IPS-15b (cell line): ENCODE measurements at regions not wholly inside any gene's neighbourhood (a gene's known extent, or its start where the extent isn't known, plus 50 kb on each side); places are given as distances from the start of the nearest gene placed in this dataset.
"Not testable (repeated sequence)": the region's sequence is repeated elsewhere in the genome, so short reads cannot be mapped to it uniquely, and the experiment has no call there.

Experiments used
- H3K27me3 ChIP-seq: one replicate; pipeline ENCODE4 v1.6.1; 2013; ENCODE audit warnings: low read length; ENCODE audit not compliant: control insufficient read depth, insufficient read depth
- H3K36me3 ChIP-seq: one replicate; pipeline ENCODE4 v1.6.1; 2013; ENCODE audit warnings: low read length; ENCODE audit not compliant: control insufficient read depth, insufficient read depth
- H3K4me1 ChIP-seq: one replicate; pipeline ENCODE4 v1.6.1; 2013; ENCODE audit warnings: mild to moderate bottlenecking, low read length; ENCODE audit not compliant: control insufficient read depth, insufficient read depth
- H3K4me3 ChIP-seq: one replicate; pipeline ENCODE4 v1.5.1; 2013; ENCODE audit warnings: low read depth, low read length
- H3K9ac ChIP-seq: one replicate; pipeline ENCODE4 v1.6.1; 2013; ENCODE audit warnings: low read depth, mild to moderate bottlenecking, low read length
- H3K9me3 ChIP-seq: one replicate; pipeline ENCODE4 v1.6.1; 2013; ENCODE audit warnings: mild to moderate bottlenecking, low read length; ENCODE audit not compliant: control insufficient read depth, insufficient read depth

DNA sequence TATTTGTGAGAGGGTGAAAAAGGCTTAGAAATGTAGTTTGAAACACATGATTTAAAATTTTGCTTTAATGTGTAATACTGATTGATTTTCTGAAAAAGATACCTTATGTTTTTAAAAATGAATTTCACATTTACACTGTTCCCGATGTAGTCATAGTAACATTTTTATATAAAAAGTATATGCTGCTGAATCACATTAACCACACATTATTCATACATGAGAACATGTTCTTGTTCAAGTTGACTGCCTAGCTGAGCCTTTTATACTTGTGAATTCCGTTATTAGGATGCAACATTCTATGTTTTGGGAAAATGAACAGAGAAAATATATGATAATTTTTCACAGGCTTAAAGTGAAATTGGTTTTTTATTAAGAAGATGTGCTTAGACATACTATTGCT, 461.1 kb upstream of the NUDT12 start:
- no peak overlapping the region for H3K9ac ChIP-seq
- H3K27me3 ChIP-seq = no peaks in the 10 kb centered on the region
- peaks cover 8% of the 10 kb centered on the region for H3K9me3 ChIP-seq
- no peaks in the 10 kb centered on the region for H3K4me1 ChIP-seq
- no peak overlapping the region for H3K4me3 ChIP-seq
- H3K36me3 ChIP-seq = no peaks in the 10 kb centered on the region

GRCh38 chr5:104019956-104020355, 457.4 kb upstream of the NUDT12 start:
- H3K9ac ChIP-seq = no peak overlapping the region
- no peaks in the 10 kb centered on the region for H3K9me3 ChIP-seq
- H3K27me3 ChIP-seq = no peaks in the 10 kb centered on the region
- no peak overlapping the region for H3K4me3 ChIP-seq
- H3K4me1 ChIP-seq = no peaks in the 10 kb centered on the region
- no peaks in the 10 kb centered on the region for H3K36me3 ChIP-seq

DNA sequence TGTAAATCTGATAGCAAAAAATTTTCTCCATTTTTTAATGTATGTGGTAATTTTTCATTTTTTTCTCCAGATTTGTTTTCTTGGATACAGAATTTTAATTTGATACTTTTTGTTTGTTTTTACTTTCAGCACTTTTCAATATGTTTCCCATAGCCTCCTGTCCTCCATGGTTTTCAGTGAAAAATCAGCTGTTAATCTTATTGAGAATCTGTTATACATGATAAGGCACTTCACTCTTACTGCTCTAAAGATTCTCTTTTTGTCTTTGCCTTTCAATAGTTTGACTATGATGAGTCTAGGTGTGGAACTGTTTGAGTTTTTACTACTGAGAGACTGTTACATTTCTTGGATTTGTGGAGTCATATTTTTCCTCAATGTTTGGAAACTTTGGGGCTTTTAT, 455.7 kb upstream of the NUDT12 start:
- no peak overlapping the region for H3K4me3 ChIP-seq
- H3K9ac ChIP-seq = no peak overlapping the region
- H3K9me3 ChIP-seq = no peaks in the 10 kb centered on the region
- no peaks in the 10 kb centered on the region for H3K27me3 ChIP-seq
- H3K4me1 ChIP-seq = no peaks in the 10 kb centered on the region
- no peaks in the 10 kb centered on the region for H3K36me3 ChIP-seq

DNA sequence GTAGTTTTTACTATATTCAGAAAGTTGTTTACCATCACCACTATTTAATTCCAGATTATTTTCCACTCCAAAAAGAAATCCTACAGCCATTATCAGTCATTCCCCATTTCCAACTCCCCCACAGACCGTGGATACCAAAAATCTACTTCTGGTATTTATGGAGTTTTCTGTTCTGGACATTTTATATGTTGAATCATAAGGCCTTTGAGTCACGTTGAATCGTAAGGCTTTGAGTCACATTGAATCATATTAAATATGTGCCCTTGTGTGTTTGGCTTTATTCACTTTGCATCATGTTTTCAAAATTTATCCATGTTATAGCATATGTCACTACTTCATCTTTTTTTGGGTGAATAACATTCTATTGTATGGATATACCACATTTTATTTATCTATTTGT, 454.1 kb upstream of the NUDT12 start:
- H3K36me3 ChIP-seq = no peaks in the 10 kb centered on the region
- no peaks in the 10 kb centered on the region for H3K27me3 ChIP-seq
- no peaks in the 10 kb centered on the region for H3K9me3 ChIP-seq
- no peaks in the 10 kb centered on the region for H3K4me1 ChIP-seq
- H3K9ac ChIP-seq = no peak overlapping the region
- no peak overlapping the region for H3K4me3 ChIP-seq

DNA sequence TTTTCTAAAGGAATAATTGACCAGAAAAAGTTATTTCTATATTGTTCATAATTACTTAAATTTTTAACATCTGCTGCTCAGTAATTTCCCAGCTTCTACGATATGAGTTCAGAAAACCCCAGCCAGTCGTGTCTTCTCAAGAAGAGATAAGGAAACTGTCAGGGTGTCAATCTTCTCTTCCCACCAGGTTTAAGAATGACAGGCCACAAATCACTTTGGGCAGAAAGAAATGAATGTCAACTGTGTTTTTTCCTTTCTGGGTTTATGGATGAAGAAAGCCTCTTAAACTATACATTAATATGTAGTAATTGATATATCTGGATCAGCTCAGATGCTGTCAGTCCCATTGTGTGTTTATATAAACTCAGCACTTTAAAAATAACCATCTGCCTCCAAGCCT, 453.2 kb upstream of the NUDT12 start:
- Histone ChIP-seq H3K4me1 (no peaks in the 10 kb centered on the region), H3K36me3 (no peaks in the 10 kb centered on the region), H3K9ac (no peak overlapping the region), H3K27me3 (no peaks in the 10 kb centered on the region), H3K9me3 (no peaks in the 10 kb centered on the region), H3K4me3 (no peak overlapping the region)

DNA sequence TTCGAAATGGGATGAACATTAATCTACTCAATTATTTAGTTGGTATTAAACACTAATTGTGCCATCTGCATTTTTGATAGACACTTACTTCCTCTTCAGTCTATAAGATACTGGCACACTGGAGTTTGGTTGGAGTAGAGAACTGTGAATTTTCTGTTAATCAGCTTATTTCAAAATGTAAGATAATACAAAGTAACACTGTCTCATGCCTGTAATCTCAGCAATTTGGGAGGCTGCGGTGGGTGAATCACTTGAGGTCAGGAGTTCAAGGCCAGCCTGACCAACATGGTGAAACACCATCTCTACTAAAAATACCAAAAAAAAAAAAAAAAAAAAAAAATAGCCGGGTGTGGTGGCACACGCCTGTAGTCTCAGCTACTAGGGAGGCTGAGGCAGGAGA, 440.2 kb upstream of the NUDT12 start:
- not testable (repeated sequence) for H3K27me3 ChIP-seq, H3K9ac ChIP-seq, H3K9me3 ChIP-seq

DNA sequence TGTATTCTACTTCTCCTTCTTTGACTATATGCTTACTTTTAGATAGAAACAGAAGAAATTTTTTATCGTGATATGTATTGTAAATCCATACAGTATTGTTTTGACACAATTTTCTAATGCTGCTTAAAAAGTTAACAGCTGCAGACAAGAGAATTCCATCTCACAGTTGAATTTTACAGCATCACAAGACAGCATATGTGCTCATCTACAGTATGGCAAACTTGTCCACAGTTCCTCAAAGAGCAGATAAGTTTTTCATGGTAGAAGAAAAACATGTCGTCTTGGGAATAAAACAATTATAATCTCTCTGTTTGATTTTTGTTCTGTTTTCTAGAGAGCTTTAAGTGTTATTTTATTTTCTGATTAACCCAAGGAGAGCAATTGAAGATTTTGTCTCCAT, 438.5 kb upstream of the NUDT12 start:
- Histone ChIP-seq H3K9me3 (no peaks in the 10 kb centered on the region), H3K4me1 (no peaks in the 10 kb centered on the region), H3K9ac (no peak overlapping the region), H3K36me3 (no peaks in the 10 kb centered on the region), H3K4me3 (no peak overlapping the region), H3K27me3 (no peaks in the 10 kb centered on the region)

More for the DNA sequence above, 440.2 kb upstream of the NUDT12 start:
- H3K4me1 ChIP-seq, H3K36me3 ChIP-seq, H3K4me3 ChIP-seq: not testable (repeated sequence)

GRCh38 chr5:103993031-103993430, 430.4 kb upstream of the NUDT12 start:
- Histone ChIP-seq H3K4me3 (no peak overlapping the region), H3K4me1 (peaks cover 10% of the 10 kb centered on the region), H3K9ac (no peak overlapping the region), H3K36me3 (no peaks in the 10 kb centered on the region), H3K27me3 (no peaks in the 10 kb centered on the region), H3K9me3 (no peaks in the 10 kb centered on the region)

DNA sequence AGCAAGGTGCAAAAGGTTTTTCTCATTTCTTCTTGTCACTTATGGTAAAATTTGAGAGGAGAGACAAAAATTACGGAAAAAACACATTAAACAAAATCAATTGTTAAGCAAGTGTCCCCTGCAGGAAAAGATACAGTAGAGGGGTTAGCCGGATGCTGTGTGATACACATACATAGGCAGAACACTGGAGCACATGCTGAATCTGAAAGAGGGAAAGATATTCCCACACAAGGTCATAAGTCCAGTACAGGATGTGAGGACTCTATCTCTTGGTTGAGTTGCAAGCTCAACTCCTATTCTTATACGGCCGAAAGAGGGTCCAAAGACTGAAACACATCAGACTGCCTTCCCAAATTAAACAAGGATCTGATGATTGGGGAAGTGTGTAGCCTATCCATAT, 427.5 kb upstream of the NUDT12 start:
- H3K9me3 ChIP-seq = no peaks in the 10 kb centered on the region
- no peaks in the 10 kb centered on the region for H3K36me3 ChIP-seq
- H3K4me1 ChIP-seq = peaks cover 10% of the 10 kb centered on the region
- no peak overlapping the region for H3K9ac ChIP-seq
- H3K4me3 ChIP-seq = no peak overlapping the region
- no peaks in the 10 kb centered on the region for H3K27me3 ChIP-seq

- H3K36me3 ChIP-seq = no peaks in the 10 kb centered on the region
- H3K9me3 ChIP-seq = no peaks in the 10 kb centered on the region
- no peak overlapping the region for H3K9ac ChIP-seq
- H3K4me1 ChIP-seq = no peaks in the 10 kb centered on the region
- H3K27me3 ChIP-seq = no peaks in the 10 kb centered on the region
- H3K4me3 ChIP-seq = no peak overlapping the region
Measured at GRCh38 chr5:103981592-103981991, 419.0 kb upstream of the NUDT12 start.

DNA sequence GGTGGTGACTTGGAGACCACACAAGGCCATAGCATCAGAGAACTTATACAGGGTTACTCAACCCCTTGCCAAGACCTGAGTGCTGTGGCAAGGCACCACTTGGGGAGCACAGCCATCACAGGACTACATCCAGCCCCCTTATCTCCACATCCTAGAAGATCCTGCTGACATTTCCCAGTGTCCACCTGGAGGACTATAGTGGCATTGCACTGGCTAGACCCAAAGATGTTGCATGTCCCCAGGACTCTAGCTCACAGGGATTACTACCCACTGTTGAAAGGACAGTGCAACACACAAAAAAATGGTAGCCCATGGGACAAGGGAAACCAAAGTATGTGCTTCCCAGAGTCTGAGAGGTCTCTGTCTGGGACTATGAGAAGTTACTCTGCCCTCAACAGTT, 411.1 kb upstream of the NUDT12 start:
- no peaks in the 10 kb centered on the region for H3K27me3 ChIP-seq
- no peaks in the 10 kb centered on the region for H3K4me1 ChIP-seq
- H3K4me3 ChIP-seq = no peak overlapping the region
- H3K9ac ChIP-seq = no peak overlapping the region
- no peaks in the 10 kb centered on the region for H3K9me3 ChIP-seq
- H3K36me3 ChIP-seq = no peaks in the 10 kb centered on the region

GRCh38 chr5:103966295-103966694, 403.7 kb upstream of the NUDT12 start:
- H3K36me3 ChIP-seq, H3K27me3 ChIP-seq, H3K4me1 ChIP-seq, H3K4me3 ChIP-seq, H3K9ac ChIP-seq, H3K9me3 ChIP-seq: not testable (repeated sequence)

DNA sequence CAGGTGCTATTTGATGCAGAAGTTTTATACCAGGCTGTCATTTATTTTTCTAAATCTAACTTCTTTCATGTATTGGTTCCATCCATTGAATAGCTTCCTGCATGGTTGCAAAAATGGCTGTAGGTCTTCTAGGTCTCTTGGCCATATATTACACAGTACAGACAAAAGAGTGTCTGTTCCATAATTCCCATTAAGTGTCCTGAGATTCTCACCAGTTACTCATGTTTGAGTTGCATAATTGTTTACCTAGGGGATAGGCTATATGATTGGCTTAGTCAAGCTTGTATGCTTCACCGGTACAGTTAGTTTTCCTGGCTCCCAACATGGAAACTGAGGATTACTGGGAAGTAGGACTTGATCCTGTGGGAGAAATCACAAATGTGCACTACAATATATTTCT, 399.4 kb upstream of the NUDT12 start:
- Histone ChIP-seq H3K4me3 (no peak overlapping the region), H3K9me3 (no peaks in the 10 kb centered on the region), H3K27me3 (no peaks in the 10 kb centered on the region), H3K4me1 (no peaks in the 10 kb centered on the region), H3K9ac (no peak overlapping the region), H3K36me3 (no peaks in the 10 kb centered on the region)
